H1 (cell line): ENCODE measurements at regions not wholly inside any gene's neighbourhood (a gene's known extent, or its start where the extent isn't known, plus 50 kb on each side); places are given as distances from the start of the nearest gene placed in this dataset.

ENCODE experiments used
- CTCF ChIA-PET: fragments of 300-600 bp; sonication (Branson Sonifier 250); formaldehyde crosslinking; loops from one replicate; lab custom pipeline; 2021; ENCODE audit not compliant: partially characterized antibody; lab: Charles Lee
- POLR2A ChIA-PET: fragments of 300-600 bp; sonication (Branson Sonifier 250); formaldehyde crosslinking; loops from one replicate; lab custom pipeline; 2021; ENCODE audit warnings: inconsistent platforms; ENCODE audit not compliant: partially characterized antibody; lab: Charles Lee
- DNase-seq, 2 experiments: peaks; one replicate each; pipeline versions ENCODE4 v3.0.0 to v3.0.0-alpha.2; 2010 to 2022; ENCODE audit warnings: low spot score in 2 of 2, low read depth in 1 of 2, mixed read lengths in 1 of 2
- FAIRE-seq: peaks from 2 replicates; lab custom pipeline; 2011; peaks lifted over from hg19 to GRCh38; lab: Jason Lieb, UNC
- H2AFZ ChIP-seq: 2 replicates; pipeline ENCODE4 v1.8.1; 2012; ENCODE audit warnings: low read length, inconsistent platforms
- H2AK5ac ChIP-seq: 2 replicates; pipeline ENCODE4 v1.6.1; 2013; ENCODE audit warnings: low read depth, low read length
- H2BK120ac ChIP-seq: replicated peaks from 2 replicates; pipeline ENCODE3; 2013; ENCODE audit warnings: low read depth, low read length, inconsistent platforms
- H2BK12ac ChIP-seq: 2 replicates; pipeline ENCODE4 v1.6.1; 2013; ENCODE audit warnings: low read depth, low read length
- H2BK15ac ChIP-seq: 2 replicates; pipeline ENCODE4 v1.6.1; 2013; ENCODE audit warnings: low read length
- H2BK20ac ChIP-seq: 2 replicates; pipeline ENCODE4 v1.6.1; 2013; ENCODE audit warnings: low read length
- H2BK5ac ChIP-seq: 2 replicates; pipeline ENCODE4 v1.6.1; 2013; ENCODE audit warnings: low read depth, low read length
- H3K14ac ChIP-seq: 2 replicates; pipeline ENCODE4 v1.6.1; 2013; ENCODE audit warnings: inconsistent platforms; ENCODE audit not compliant: insufficient read length
- H3K18ac ChIP-seq: 2 replicates; pipeline ENCODE4 v1.6.1; 2013; ENCODE audit warnings: low read length; ENCODE audit errors: extremely low read depth
- H3K23ac ChIP-seq: 2 replicates; pipeline ENCODE4 v1.6.1; 2013; ENCODE audit warnings: inconsistent platforms; ENCODE audit not compliant: insufficient read length
- H3K23me2 ChIP-seq: 2 replicates; pipeline ENCODE4 v1.6.1; 2013; ENCODE audit warnings: low read depth, low read length
- H3K27ac ChIP-seq: 2 replicates; pipeline ENCODE4 v1.6.1; 2011; ENCODE audit warnings: low read depth, low read length, inconsistent platforms
- H3K27me3 ChIP-seq, 4 experiments: replicated peaks in 1 of 4; 1 replicate in 1 of 4; 2 replicates in 3 of 4; pipeline versions ENCODE4 v1.6.1 to v1.8.1; 2011 to 2013; ENCODE audit warnings: low read length in 3 of 4, mild to moderate bottlenecking in 3 of 4, inconsistent platforms in 2 of 4, mixed read lengths in 2 of 4, moderate library complexity in 1 of 4; ENCODE audit not compliant: control insufficient read depth in 3 of 4, insufficient read depth in 3 of 4; ENCODE audit errors: extremely low read depth in 1 of 4
- H3K36me3 ChIP-seq, 4 experiments: 2 replicates each; pipeline versions ENCODE4 v1.6.1 to v1.8.1; 2011 to 2013; ENCODE audit warnings: mild to moderate bottlenecking in 4 of 4, low read length in 3 of 4, moderate library complexity in 2 of 4, control low read depth in 1 of 4, inconsistent platforms in 1 of 4; ENCODE audit not compliant: insufficient read depth in 4 of 4, control insufficient read depth in 2 of 4
- H3K4ac ChIP-seq: replicated peaks from 2 replicates; pipeline ENCODE3; 2013; ENCODE audit warnings: low read length, low read depth, mixed read lengths, inconsistent platforms; ENCODE audit not compliant: insufficient read length
- H3K4me1 ChIP-seq, 4 experiments: replicated peaks in 1 of 4; 1 replicate in 1 of 4; 2 replicates in 3 of 4; pipeline versions ENCODE4 v1.6.1 to v1.8.1; 2011 to 2013; ENCODE audit warnings: low read length in 3 of 4, inconsistent platforms in 2 of 4, mixed read lengths in 1 of 4; ENCODE audit not compliant: insufficient read depth in 4 of 4, control insufficient read depth in 3 of 4
- H3K4me2 ChIP-seq, 2 experiments: 2 replicates each; pipeline versions ENCODE4 v1.6.1 to v1.8.1; 2011 to 2013; ENCODE audit warnings: low read depth in 2 of 2, low read length in 2 of 2, control low read depth in 1 of 2, inconsistent platforms in 1 of 2, mild to moderate bottlenecking in 1 of 2; ENCODE audit not compliant: insufficient read depth in 1 of 2
- H3K4me3 ChIP-seq, 4 experiments: fragments of 200-600, 300-600 bp in 1 of 4; sonication (generic), shearing (Covaris generic), sonication (Bioruptor Twin) in 1 of 4; 2 replicates each; pipeline versions ENCODE4 v1.5.1 to v1.8.1; 2011 to 2016; ENCODE audit warnings: low read length in 4 of 4, low read depth in 3 of 4, control low read depth in 2 of 4, inconsistent platforms in 2 of 4, mild to moderate bottlenecking in 2 of 4, mixed read lengths in 1 of 4, moderate library complexity in 1 of 4; ENCODE audit not compliant: insufficient read depth in 2 of 4; ENCODE audit errors: extremely low read depth in 1 of 4
- H3K56ac ChIP-seq: replicated peaks from 2 replicates; pipeline ENCODE3; 2013; ENCODE audit warnings: low read depth, mild to moderate bottlenecking, mixed read lengths, low read length, inconsistent platforms; ENCODE audit not compliant: insufficient read length
- H3K79me1 ChIP-seq: 2 replicates; pipeline ENCODE4 v1.6.1; 2013; ENCODE audit warnings: low read depth, low read length, control low read depth
- H3K79me2 ChIP-seq, 2 experiments: 2 replicates each; pipeline versions ENCODE4 v1.6.1 to v1.8.1; 2012 to 2013; ENCODE audit warnings: low read length in 2 of 2, mild to moderate bottlenecking in 2 of 2, inconsistent platforms in 1 of 2; ENCODE audit not compliant: insufficient read depth in 2 of 2, control insufficient read depth in 1 of 2
- H3K9ac ChIP-seq, 4 experiments: replicated peaks in 1 of 4; 1 replicate in 1 of 4; 2 replicates in 3 of 4; pipeline versions ENCODE4 v1.6.1 to v1.8.1; 2011 to 2013; ENCODE audit warnings: low read depth in 3 of 4, low read length in 3 of 4, control low read depth in 2 of 4, mild to moderate bottlenecking in 2 of 4, moderate library complexity in 2 of 4, inconsistent platforms in 1 of 4; ENCODE audit errors: extremely low read depth in 1 of 4
- H3K9me3 ChIP-seq, 2 experiments: 2 replicates each; pipeline versions ENCODE4 v1.6.1 to v1.8.1; 2012 to 2013; ENCODE audit warnings: mild to moderate bottlenecking in 2 of 2, moderate library complexity in 2 of 2, control low read depth in 1 of 2, inconsistent platforms in 1 of 2, low read depth in 1 of 2, low read length in 1 of 2, mixed read lengths in 1 of 2; ENCODE audit not compliant: insufficient read depth in 2 of 2
- H4K20me1 ChIP-seq, 2 experiments: replicated peaks in 1 of 2; 2 replicates each; pipeline versions ENCODE3 to v1.8.1; 2011 to 2013; ENCODE audit warnings: inconsistent platforms in 2 of 2, low read length in 2 of 2, mild to moderate bottlenecking in 1 of 2; ENCODE audit not compliant: insufficient read depth in 2 of 2, control insufficient read depth in 1 of 2
- H4K5ac ChIP-seq: 2 replicates; pipeline ENCODE4 v1.6.1; 2013; ENCODE audit warnings: low read length, low read depth, mixed read lengths, inconsistent platforms; ENCODE audit not compliant: insufficient read length
- H4K8ac ChIP-seq: 2 replicates; pipeline ENCODE4 v1.8.0; 2013; ENCODE audit warnings: mild to moderate bottlenecking, moderate library complexity, low read length, inconsistent platforms; ENCODE audit not compliant: insufficient read depth; ENCODE audit errors: extremely low read depth
- H4K91ac ChIP-seq: replicated peaks from 2 replicates; pipeline ENCODE3; 2013; ENCODE audit warnings: low read length, mixed read lengths, inconsistent platforms; ENCODE audit not compliant: insufficient read length
- ASH2L ChIP-seq: fragments of 200-600, 300-600 bp; sonication (generic); IDR thresholded peaks from one replicate; pipeline ENCODE4 v1.7.1; 2017; ENCODE audit warnings: low read length
- BCL11A ChIP-seq, 2 experiments: IDR thresholded peaks; one replicate each; pipeline ENCODE4 v1.6.1; 2011; ENCODE audit warnings: low read depth in 2 of 2, low read length in 2 of 2, mild to moderate bottlenecking in 2 of 2
- CBX8 ChIP-seq: fragments of 300-800, 300-1000 bp; sonication (generic); IDR thresholded peaks from 2 replicates; pipeline ENCODE4 v1.7.1; 2016; ENCODE audit warnings: low read depth, low read length, borderline replicate concordance
- EGR1 ChIP-seq: IDR thresholded peaks from 2 replicates; pipeline ENCODE4 v1.6.1; 2011; ENCODE audit warnings: low read depth, low read length, borderline replicate concordance
- EP300 ChIP-seq, 2 experiments: IDR thresholded peaks; 1 replicate in 1 of 2; 2 replicates in 1 of 2; pipeline ENCODE4 v1.6.1; 2011 to 2012; ENCODE audit warnings: low read depth in 2 of 2, low read length in 2 of 2, mild to moderate bottlenecking in 2 of 2, borderline replicate concordance in 1 of 2, inconsistent platforms in 1 of 2, moderate library complexity in 1 of 2
- GABPA ChIP-seq: IDR thresholded peaks from 2 replicates; pipeline ENCODE4 v1.6.1; 2011; ENCODE audit warnings: mild to moderate bottlenecking, low read length, moderate library complexity, borderline replicate concordance; ENCODE audit not compliant: insufficient read depth
- HDAC2 ChIP-seq, 2 experiments: fragments of 300-600 bp in 1 of 2; sonication (generic) in 1 of 2; IDR thresholded peaks; 2 replicates each; pipeline ENCODE4 v1.6.1; 2011 to 2012; ENCODE audit warnings: low read depth in 2 of 2, low read length in 2 of 2, mild to moderate bottlenecking in 2 of 2, moderate library complexity in 2 of 2, borderline replicate concordance in 1 of 2, inconsistent platforms in 1 of 2
- JUND ChIP-seq: IDR thresholded peaks from 2 replicates; pipeline ENCODE4 v1.6.1; 2011; ENCODE audit warnings: mild to moderate bottlenecking, improper control_type of control experiment, low read length
- KDM5A ChIP-seq: fragments of 200-600 bp; IDR thresholded peaks from 2 replicates; pipeline ENCODE4 v1.7.1; 2012; ENCODE audit warnings: mild to moderate bottlenecking, low read length, inconsistent platforms, mixed read lengths
- MAFK ChIP-seq: IDR thresholded peaks from 2 replicates; pipeline ENCODE4 v1.6.1; 2012; ENCODE audit warnings: low read depth, mild to moderate bottlenecking, improper control_type of control experiment, low read length
- RBBP5 ChIP-seq: IDR thresholded peaks from 2 replicates; pipeline ENCODE4 v1.7.1; 2012; ENCODE audit warnings: low read depth, mild to moderate bottlenecking, inconsistent platforms, low read length, moderate library complexity, borderline replicate concordance
- SIX5 ChIP-seq: IDR thresholded peaks from 2 replicates; pipeline ENCODE4 v1.6.1; 2011; ENCODE audit warnings: mild to moderate bottlenecking, low read depth, low read length
- SP1 ChIP-seq: IDR thresholded peaks from 2 replicates; pipeline ENCODE4 v1.6.1; 2011; ENCODE audit warnings: low read depth, low read length
- WGBS, 2 experiments: shearing (Covaris generic) in 1 of 2; methylation state at CpG; one replicate each; pipeline versions ENCODE4 v1.1.6 to v1.1.7; 2013 to 2015; ENCODE audit warnings: low lambda C conversion rate in 2 of 2, mixed read lengths in 2 of 2, inconsistent platforms in 1 of 2, low coverage in 1 of 2, missing lambda C conversion rate in 1 of 2; ENCODE audit not compliant: insufficient replicate concordance in 2 of 2, insufficient coverage in 1 of 2, insufficient read length in 1 of 2; ENCODE audit errors: extremely low coverage in 1 of 2, missing lambda C conversion rate in 1 of 2; 5-methylcytosine and 5-hydroxymethylcytosine counted together
- TF ChIP-seq, protein P1 (sequence below): IDR thresholded peaks from 2 replicates; pipeline ENCODE4 v1.6.1; 2011; ENCODE audit warnings: low read depth, mild to moderate bottlenecking, low read length; ENCODE audit not compliant: insufficient read depth

DNA sequence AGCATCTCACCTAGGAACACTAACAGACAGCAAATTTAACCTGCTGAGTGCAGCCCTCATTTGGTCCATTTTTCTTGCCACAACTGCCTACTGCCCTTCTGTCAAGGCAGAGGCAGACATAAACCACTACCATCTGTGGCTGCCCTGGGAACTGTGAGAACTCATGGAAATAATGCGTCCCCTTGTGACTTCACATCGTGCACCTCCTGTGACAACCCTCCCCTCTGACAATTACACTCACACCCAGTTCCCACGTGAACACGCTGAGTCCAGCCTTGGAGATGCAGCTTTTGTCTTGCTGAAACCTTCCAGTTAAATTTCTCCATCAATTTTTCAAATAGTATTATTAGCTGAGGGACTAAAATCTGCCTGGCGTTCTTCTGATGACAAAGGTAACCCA, 193.1 kb upstream of the KLF14 start:
- Histone ChIP-seq H3K56ac (no peak overlapping the region), H4K91ac (no peak overlapping the region), H2BK120ac (no peak overlapping the region), H3K4me2 (no peak overlapping the region), H3K79me1 (no peaks in the 10 kb centered on the region; the same call in 1 of the 2 replicates), H3K4me1 (peaks cover 0 to 4% (median 0%) of the 10 kb centered on the region in 4 experiments; a peak in 2 of 7 replicates), H3K23me2 (no peaks in the 10 kb centered on the region), H3K4ac (no peak overlapping the region), H3K18ac (no peak overlapping the region), H2BK12ac (no peak overlapping the region), H3K14ac (no peak overlapping the region), H4K20me1 (no peaks in the 10 kb centered on the region), H3K79me2 (no peaks in the 10 kb centered on the region), H2BK15ac (no peak overlapping the region), H4K5ac (no peak overlapping the region), H3K27me3 (no peaks in the 10 kb centered on the region), H2AFZ (no peak overlapping the region)
- DNase-seq, result no peak
- WGBS, 2 experiments, result 91% methylated on average over 5 of the region's 5 CpGs; no CpG with 5 or more reads in 1 of the 2 experiments
- TF ChIP-seq EP300 (IDR thresholded peaks at IDR 0.05; ENCODE audit: borderline replicate concordance in 1 of 2, low read depth in 2 of 2, low read length in 2 of 2) (no peak), ASH2L (no peak), SP1 (no peak), HDAC2 (IDR thresholded peaks at IDR 0.05; ENCODE audit: borderline replicate concordance in 1 of 2, low read depth in 2 of 2, low read length in 2 of 2) (no peak), RBBP5 (no peak), JUND (no peak), MAFK (no peak), BCL11A (IDR thresholded peaks at IDR 0.05; ENCODE audit: low read depth in 2 of 2, low read length in 2 of 2) (no peak), CBX8 (no peak), KDM5A (no peak), EGR1 (no peak), GABPA (no peak), SIX5 (no peak)
- TF ChIP-seq, protein P1, sequence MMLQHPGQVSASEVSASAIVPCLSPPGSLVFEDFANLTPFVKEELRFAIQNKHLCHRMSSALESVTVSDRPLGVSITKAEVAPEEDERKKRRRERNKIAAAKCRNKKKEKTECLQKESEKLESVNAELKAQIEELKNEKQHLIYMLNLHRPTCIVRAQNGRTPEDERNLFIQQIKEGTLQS, result no peak
- TF ChIP-seq, all 59 proteins: peak for 0
- no peak overlapping the region for H2AK5ac ChIP-seq
- H3K23ac ChIP-seq, result no peak overlapping the region
- H3K36me3 ChIP-seq, result no peaks in the 10 kb centered on the region
- no peaks in the 10 kb centered on the region for H3K9me3 ChIP-seq
- H3K4me3 ChIP-seq, result no peak overlapping the region
- H2BK20ac ChIP-seq, result no peak overlapping the region
- ChIA-PET POLR2A (no interaction called here), CTCF (interaction anchor here (1.0 kb wide), 2 partner anchors 20 to 54 kb away, joined by 3 read pairs; no protein-coding TSS in a partner anchor)
- H2BK5ac ChIP-seq, result no peak overlapping the region
- H3K27ac ChIP-seq, result no peak overlapping the region
- no peak overlapping the region for H3K9ac ChIP-seq
- FAIRE-seq, result no peak
- no peak overlapping the region for H4K8ac ChIP-seq
